GM10266 (cell line): ENCODE measurements at regions not wholly inside any gene's neighbourhood (a gene's known extent, or its start where the extent isn't known, plus 50 kb on each side); places are given as distances from the start of the nearest gene placed in this dataset.

ENCODE experiments used
- DNase-seq: peaks from one replicate; pipeline ENCODE4 v3.0.0; 2012; ENCODE audit errors: extremely low spot score
- CTCF ChIP-seq: IDR thresholded peaks from 2 replicates; pipeline ENCODE4 v1.5.1; 2012; ENCODE audit warnings: mild to moderate bottlenecking, low read depth; ENCODE audit not compliant: control insufficient read depth, insufficient read depth; ENCODE audit errors: missing control alignments

- no peak for TF ChIP-seq CTCF
- no peak for DNase-seq
Measured at GRCh38 chr2:48250474-48250844, 64.0 kb upstream of the FOXN2 start.

- DNase-seq: no peak
- no peak for TF ChIP-seq CTCF
Measured at GRCh38 chr2:48250943-48251342, 63.5 kb upstream of the FOXN2 start.

GRCh38 chr2:48251437-48252148 is 62.9 kb upstream of the FOXN2 start:
- no peak for TF ChIP-seq CTCF
- DNase-seq: no peak

GRCh38 chr2:48253301-48253700 is 61.2 kb upstream of the FOXN2 start:
- TF ChIP-seq CTCF: no peak
- DNase-seq: no peak

GRCh38 chr2:48254839-48255238 is 59.6 kb upstream of the FOXN2 start:
- no peak for TF ChIP-seq CTCF
- no peak for DNase-seq

- no peak for TF ChIP-seq CTCF
- no peak for DNase-seq
Measured at GRCh38 chr2:48257456-48257855, 57.0 kb upstream of the FOXN2 start.

GRCh38 chr2:48258481-48259149 is 55.9 kb upstream of the FOXN2 start:
- DNase-seq: no peak
- TF ChIP-seq CTCF: no peak
